ENCODE measurements at regions not wholly inside any gene's neighbourhood (a gene's known extent, or its start where the extent isn't known, plus 50 kb on each side); places are given as distances from the start of the nearest gene placed in this dataset.

GRCh38 chr2:162974771-162975170 is 136.2 kb upstream of the KCNH7 start:
- intact Hi-C loops (cut with DNase I): no loop called here
- no peak for DNase-seq
- ATAC-seq: no peak
- H3K27me3 ChIP-seq: no peaks in the 10 kb centered on the region
- no peak overlapping the region for H3K27ac ChIP-seq
- no peaks in the 10 kb centered on the region for H3K9me3 ChIP-seq
- H3K4me3 ChIP-seq: no peak overlapping the region
- no peaks in the 10 kb centered on the region for H3K36me3 ChIP-seq
- no peak for TF ChIP-seq CTCF (IDR thresholded peaks at IDR 0.05)
- no peak for TF ChIP-seq POLR2A (IDR thresholded peaks at IDR 0.05)
- WGBS (ENCODE audit: insufficient coverage, low coverage, low lambda C conversion rate, missing lambda C conversion rate): 73% methylated on average over 2 of the region's 2 CpGs
- H3K4me1 ChIP-seq: no peaks in the 10 kb centered on the region

- no peak for DNase-seq
- intact Hi-C loops (cut with DNase I): no loop called here
- TF ChIP-seq POLR2A (IDR thresholded peaks at IDR 0.05) (no peak), CTCF (IDR thresholded peaks at IDR 0.05) (no peak)
- H3K9me3 ChIP-seq: no peaks in the 10 kb centered on the region
- no peaks in the 10 kb centered on the region for H3K36me3 ChIP-seq
- no peak overlapping the region for H3K4me3 ChIP-seq
- 50% methylated on average over 1 of the region's 1 CpG for WGBS (ENCODE audit: insufficient coverage, low coverage, low lambda C conversion rate, missing lambda C conversion rate)
- H3K27me3 ChIP-seq: no peaks in the 10 kb centered on the region
- H3K27ac ChIP-seq: no peak overlapping the region
- no peak for ATAC-seq
- no peaks in the 10 kb centered on the region for H3K4me1 ChIP-seq
Observed at GRCh38 chr2:162972383-162972782, 133.8 kb upstream of the KCNH7 start.

GRCh38 chr2:162968306-162968705 is 129.7 kb upstream of the KCNH7 start:
- WGBS (ENCODE audit: insufficient coverage, low coverage, low lambda C conversion rate, missing lambda C conversion rate): 0% methylated on average over 1 of the region's 1 CpG
- intact Hi-C loops (cut with DNase I): no loop called here
- DNase-seq (no peak), ATAC-seq (no peak)
- no peak overlapping the region for H3K4me3 ChIP-seq
- no peaks in the 10 kb centered on the region for H3K27me3 ChIP-seq
- TF ChIP-seq POLR2A (IDR thresholded peaks at IDR 0.05) (no peak), CTCF (IDR thresholded peaks at IDR 0.05) (no peak)
- no peaks in the 10 kb centered on the region for H3K36me3 ChIP-seq
- no peak overlapping the region for H3K27ac ChIP-seq
- H3K9me3 ChIP-seq: no peaks in the 10 kb centered on the region
- no peaks in the 10 kb centered on the region for H3K4me1 ChIP-seq

GRCh38 chr2:162967811-162968210 is 129.2 kb upstream of the KCNH7 start:
- WGBS (ENCODE audit: insufficient coverage, low coverage, low lambda C conversion rate, missing lambda C conversion rate): 20% methylated on average over 1 of the region's 1 CpG
- ATAC-seq (no peak), DNase-seq (no peak)
- no peak overlapping the region for H3K4me3 ChIP-seq
- H3K36me3 ChIP-seq: no peaks in the 10 kb centered on the region
- H3K27ac ChIP-seq: no peak overlapping the region
- TF ChIP-seq CTCF (IDR thresholded peaks at IDR 0.05) (no peak), POLR2A (IDR thresholded peaks at IDR 0.05) (no peak)
- H3K27me3 ChIP-seq: no peaks in the 10 kb centered on the region
- no peaks in the 10 kb centered on the region for H3K4me1 ChIP-seq
- intact Hi-C loops (cut with DNase I): no loop called here
- no peaks in the 10 kb centered on the region for H3K9me3 ChIP-seq

- intact Hi-C loops (cut with DNase I): no loop called here
- H3K27ac ChIP-seq: no peak overlapping the region
- ATAC-seq (no peak), DNase-seq (no peak)
- TF ChIP-seq POLR2A (IDR thresholded peaks at IDR 0.05) (no peak), CTCF (IDR thresholded peaks at IDR 0.05) (no peak)
- H3K9me3 ChIP-seq: no peaks in the 10 kb centered on the region
- no peaks in the 10 kb centered on the region for H3K27me3 ChIP-seq
- WGBS (ENCODE audit: insufficient coverage, low coverage, low lambda C conversion rate, missing lambda C conversion rate): 23% methylated on average over 3 of the region's 3 CpGs
- no peaks in the 10 kb centered on the region for H3K4me1 ChIP-seq
- H3K4me3 ChIP-seq: no peak overlapping the region
- H3K36me3 ChIP-seq: no peaks in the 10 kb centered on the region
Observed at GRCh38 chr2:162967147-162967546, 128.6 kb upstream of the KCNH7 start.
